H9 (cell line): ENCODE measurements at regions not wholly inside any gene's neighbourhood (a gene's known extent, or its start where the extent isn't known, plus 50 kb on each side); places are given as distances from the start of the nearest gene placed in this dataset.

Experiments used
- DNase-seq: peaks from one replicate; pipeline ENCODE4 v3.0.0-alpha.2; 2017
- H2AFZ ChIP-seq: one replicate; pipeline ENCODE4 v1.6.1; 2013; ENCODE audit warnings: mild to moderate bottlenecking, low read length, control low read depth, moderate library complexity
- H2AK5ac ChIP-seq: 2 replicates; pipeline ENCODE4 v1.6.1; 2013; ENCODE audit warnings: low read length, control low read depth, mixed read lengths; ENCODE audit not compliant: insufficient read length
- H2BK120ac ChIP-seq: one replicate; pipeline ENCODE4 v1.6.1; 2013; ENCODE audit warnings: low read depth, mild to moderate bottlenecking, low read length, control low read depth, inconsistent platforms; ENCODE audit not compliant: poor library complexity, severe bottlenecking
- H2BK12ac ChIP-seq: 2 replicates; pipeline ENCODE4 v1.6.1; 2013; ENCODE audit warnings: low read length, control low read depth, mixed read lengths, low read depth; ENCODE audit not compliant: insufficient read length
- H2BK15ac ChIP-seq: 2 replicates; pipeline ENCODE4 v1.6.1; 2013; ENCODE audit warnings: low read depth, low read length, control low read depth
- H2BK20ac ChIP-seq: one replicate; pipeline ENCODE4 v1.6.1; 2013; ENCODE audit warnings: low read depth, mild to moderate bottlenecking, low read length, control low read depth, inconsistent platforms; ENCODE audit not compliant: poor library complexity, severe bottlenecking
- H2BK5ac ChIP-seq: 2 replicates; pipeline ENCODE4 v1.6.1; 2013; ENCODE audit warnings: low read length, control low read depth, mixed read lengths; ENCODE audit not compliant: insufficient read length
- H3K14ac ChIP-seq: 2 replicates; pipeline ENCODE4 v1.6.1; 2013; ENCODE audit warnings: low read length, control low read depth; ENCODE audit not compliant: insufficient read depth
- H3K18ac ChIP-seq: 2 replicates; pipeline ENCODE4 v1.6.1; 2013; ENCODE audit warnings: low read depth, mild to moderate bottlenecking, mixed read lengths, low read length, control low read depth; ENCODE audit not compliant: insufficient read length
- H3K23ac ChIP-seq: 2 replicates; pipeline ENCODE4 v1.6.1; 2013; ENCODE audit warnings: low read length, control low read depth, mixed read lengths, low read depth; ENCODE audit not compliant: insufficient read length
- H3K23me2 ChIP-seq: 2 replicates; pipeline ENCODE4 v1.6.1; 2013; ENCODE audit warnings: low read depth, mild to moderate bottlenecking, mixed read lengths, low read length, control low read depth; ENCODE audit not compliant: insufficient read length, poor library complexity, severe bottlenecking
- H3K27ac ChIP-seq: 2 replicates; pipeline ENCODE4 v1.5.1; 2013; ENCODE audit warnings: low read length, control low read depth, mixed read lengths, low read depth; ENCODE audit not compliant: insufficient read length
- H3K27me3 ChIP-seq: 2 replicates; pipeline ENCODE4 v1.6.1; 2013; ENCODE audit warnings: low read length, control low read depth, inconsistent platforms; ENCODE audit not compliant: insufficient read depth
- H3K4ac ChIP-seq: 2 replicates; pipeline ENCODE4 v1.6.1; 2013; ENCODE audit warnings: low read depth, mild to moderate bottlenecking, control low read depth, inconsistent platforms, low read length, moderate library complexity
- H3K4me1 ChIP-seq: 2 replicates; pipeline ENCODE4 v1.6.1; 2013; ENCODE audit warnings: low read length, control low read depth, inconsistent platforms; ENCODE audit not compliant: insufficient read depth
- H3K4me2 ChIP-seq: 2 replicates; pipeline ENCODE4 v1.6.1; 2013; ENCODE audit warnings: low read length, control low read depth, mixed read lengths; ENCODE audit not compliant: insufficient read length, insufficient read depth
- H3K56ac ChIP-seq: 2 replicates; pipeline ENCODE4 v1.6.1; 2013; ENCODE audit warnings: low read depth, mild to moderate bottlenecking, mixed read lengths, low read length, control low read depth; ENCODE audit not compliant: insufficient read length
- H3K79me1 ChIP-seq: 2 replicates; pipeline ENCODE4 v1.6.1; 2013; ENCODE audit warnings: low read depth, mild to moderate bottlenecking, moderate library complexity, low read length, control low read depth, inconsistent platforms; ENCODE audit not compliant: insufficient read depth, poor library complexity, severe bottlenecking
- H3K79me2 ChIP-seq: 2 replicates; pipeline ENCODE4 v1.6.1; 2013; ENCODE audit warnings: low read length, control low read depth, inconsistent platforms; ENCODE audit not compliant: insufficient read depth
- H3K9ac ChIP-seq: 2 replicates; pipeline ENCODE4 v1.6.1; 2013; ENCODE audit warnings: low read length, control low read depth, mixed read lengths; ENCODE audit not compliant: insufficient read length; ENCODE audit errors: extremely low read depth
- H3K9me3 ChIP-seq: one replicate; pipeline ENCODE4 v1.6.1; 2013; ENCODE audit warnings: low read depth, low read length, inconsistent platforms; ENCODE audit not compliant: control insufficient read depth
- H3T11ph ChIP-seq: one replicate; pipeline ENCODE4 v1.6.1; 2013; ENCODE audit warnings: mild to moderate bottlenecking, low read length, control low read depth, inconsistent platforms
- H4K20me1 ChIP-seq: one replicate; pipeline ENCODE4 v1.6.1; 2013; ENCODE audit not compliant: control insufficient read depth, insufficient read length, insufficient read depth
- H4K5ac ChIP-seq: 2 replicates; pipeline ENCODE4 v1.6.1; 2013; ENCODE audit warnings: low read depth, mild to moderate bottlenecking, mixed read lengths, low read length, control low read depth; ENCODE audit not compliant: insufficient read length
- H4K8ac ChIP-seq: replicated peaks from 2 replicates; pipeline ENCODE4 v1.6.1; 2013; ENCODE audit warnings: low read length, control low read depth, mixed read lengths, low read depth; ENCODE audit not compliant: insufficient read length
- H4K91ac ChIP-seq: 2 replicates; pipeline ENCODE4 v1.6.1; 2013; ENCODE audit warnings: low read depth, mild to moderate bottlenecking, moderate library complexity, mixed read lengths, low read length, control low read depth; ENCODE audit not compliant: insufficient read length
- H3K27ac Mint-ChIP-seq, 3 experiments: 2 replicates in 2 of 3; 3 replicates in 1 of 3; pipeline ENCODE4 v1.8.0; 2020 to 2021; ENCODE audit warnings: mixed read lengths in 3 of 3, mild to moderate bottlenecking in 1 of 3, moderate library complexity in 1 of 3
- H3K27me3 Mint-ChIP-seq: 2 replicates; pipeline ENCODE4 v1.8.0; 2021; ENCODE audit warnings: low read depth, mild to moderate bottlenecking, moderate library complexity, mixed read lengths
- H3K36me3 Mint-ChIP-seq, 3 experiments: 2 replicates in 2 of 3; 3 replicates in 1 of 3; pipeline ENCODE4 v1.8.0; 2020 to 2021; ENCODE audit warnings: low read depth in 3 of 3, mixed read lengths in 3 of 3; ENCODE audit not compliant: insufficient read depth in 1 of 3
- H3K4me1 Mint-ChIP-seq, 2 experiments: 2 replicates each; pipeline ENCODE4 v1.8.0; 2020; ENCODE audit warnings: mixed read lengths in 2 of 2
- H3K4me3 Mint-ChIP-seq, 2 experiments: 2 replicates in 1 of 2; 3 replicates in 1 of 2; pipeline ENCODE4 v1.8.0; 2020 to 2021; ENCODE audit warnings: mild to moderate bottlenecking in 2 of 2, mixed read lengths in 2 of 2, moderate library complexity in 1 of 2
- H3K9me3 Mint-ChIP-seq, 2 experiments: 2 replicates in 1 of 2; 3 replicates in 1 of 2; pipeline ENCODE4 v1.8.0; 2020; ENCODE audit warnings: mild to moderate bottlenecking in 2 of 2, mixed read lengths in 2 of 2, moderate library complexity in 1 of 2
- CTCF ChIP-seq: fragments of 200-600 bp; sonication (generic); conservative IDR thresholded peaks from 3 replicates; pipeline ENCODE4 v1.8.0; 2021; ENCODE audit warnings: antibody characterized with exemption, mild to moderate bottlenecking
- WGBS: extraction: QIAGEN DNeasy Blood & Tissue Kit; methylation state at CpG from one replicate; pipeline ENCODE4 v1.1.7; 2013; ENCODE audit warnings: missing lambda C conversion rate, low lambda C conversion rate, mixed read lengths; ENCODE audit not compliant: insufficient read length; ENCODE audit errors: extremely low coverage; 5-methylcytosine and 5-hydroxymethylcytosine counted together

- no peaks in the 10 kb centered on the region for H3K4me1 Mint-ChIP-seq
- WGBS: no CpG with 5 or more reads among the region's 6 CpGs
- H3K27me3 Mint-ChIP-seq: peaks cover 1% of the 10 kb centered on the region; the same call in 1 of the 2 replicates
- no peaks in the 10 kb centered on the region for H3K23me2 ChIP-seq
- no peak overlapping the region for H4K91ac ChIP-seq
- no peak overlapping the region for H3K27ac Mint-ChIP-seq
- H3K9me3 ChIP-seq: no peaks in the 10 kb centered on the region
- H2BK5ac ChIP-seq: no peak overlapping the region
- H3K27ac ChIP-seq: no peak overlapping the region
- H2BK15ac ChIP-seq: no peak overlapping the region
- H3T11ph ChIP-seq: no peak overlapping the region
- H4K5ac ChIP-seq: no peak overlapping the region
- H3K23ac ChIP-seq: no peak overlapping the region
- H4K8ac ChIP-seq: no peak overlapping the region
- H3K79me1 ChIP-seq: no peaks in the 10 kb centered on the region
- H2BK20ac ChIP-seq: no peak overlapping the region
- peaks cover 0 to 3% of the 10 kb centered on the region in 2 experiments; a peak in 2 of 5 replicates for H3K9me3 Mint-ChIP-seq
- no peak for TF ChIP-seq CTCF
- no peak overlapping the region for H3K4me2 ChIP-seq
- no peak overlapping the region for H2BK120ac ChIP-seq
- H3K4ac ChIP-seq: no peak overlapping the region
- H3K36me3 Mint-ChIP-seq: peaks cover 0 to 6% (median 0%) of the 10 kb centered on the region in 3 experiments; a peak in 1 of 7 replicates
- H3K79me2 ChIP-seq: no peaks in the 10 kb centered on the region
- H4K20me1 ChIP-seq: no peaks in the 10 kb centered on the region
- no peak overlapping the region for H2AFZ ChIP-seq
- no peak overlapping the region for H2AK5ac ChIP-seq
- no peak overlapping the region for H3K14ac ChIP-seq
- H3K56ac ChIP-seq: no peak overlapping the region
- H2BK12ac ChIP-seq: no peak overlapping the region
- H3K9ac ChIP-seq: no peak overlapping the region
- H3K4me1 ChIP-seq: no peaks in the 10 kb centered on the region
- no peak overlapping the region for H3K18ac ChIP-seq
- DNase-seq: no peak
- H3K27me3 ChIP-seq: no peaks in the 10 kb centered on the region
- no peak overlapping the region for H3K4me3 Mint-ChIP-seq
Measured at GRCh38 chr16:79497606-79498350, 102.8 kb downstream of the MAF start.
